Body of pancreas (tissue), 4 donors: ENCODE measurements at regions not wholly inside any gene's neighbourhood (a gene's known extent, or its start where the extent isn't known, plus 50 kb on each side); places are given as distances from the start of the nearest gene placed in this dataset.

Experiments used
- CTCF ChIP-seq, 7 experiments: fragments of 450-650 bp in 4 of 7; fragments of 200-600 bp in 3 of 7; sonication (generic) in 3 of 7; IDR thresholded peaks; one replicate each; pipeline ENCODE4 v1.5.1; 2016 to 2019; ENCODE audit warnings: antibody characterized with exemption in 7 of 7
- POLR2A ChIP-seq, 3 donors: fragments of 450-650 bp; IDR thresholded peaks; one replicate each; pipeline ENCODE4 v1.6.1; 2016; ENCODE audit warnings: antibody characterized with exemption in 3 of 3, mild to moderate bottlenecking in 2 of 3

- TF ChIP-seq CTCF (IDR thresholded peaks at IDR 0.05) (no peak), POLR2A (IDR thresholded peaks at IDR 0.05) (no peak)
Observed at GRCh38 chr3:170750478-170750830, 119.5 kb downstream of the RPL22L1 start.
